ENCODE measurements at regions not wholly inside any gene's neighbourhood (a gene's known extent, or its start where the extent isn't known, plus 50 kb on each side); places are given as distances from the start of the nearest gene placed in this dataset.

DNA sequence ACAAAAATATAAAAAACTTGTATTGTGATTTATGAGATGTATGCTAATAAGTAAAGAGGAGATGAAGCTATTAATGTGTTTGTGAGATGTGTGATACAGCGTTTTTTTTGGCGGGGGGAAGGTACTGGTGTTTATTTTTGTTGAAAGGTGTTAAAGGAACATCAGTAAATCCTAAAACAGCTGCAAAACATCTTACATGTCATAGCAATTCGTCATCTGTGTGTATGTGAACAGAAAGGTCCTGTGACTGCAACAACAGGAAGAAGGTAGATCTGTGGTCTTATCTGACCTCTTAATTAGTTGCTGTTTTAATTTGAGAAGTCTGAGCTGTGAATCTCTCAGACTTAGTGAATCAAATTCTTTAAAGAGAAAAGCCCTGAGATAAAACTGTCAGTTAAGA lies 1041.1 kb downstream of the JRKL start:
- TF ChIP-seq POLR2A (IDR thresholded peaks at IDR 0.05; ENCODE audit: low read depth, low read length): no peak
- FAIRE-seq: no peak
- no peak for DNase-seq (ENCODE audit: insufficient read length, low spot score)

DNA sequence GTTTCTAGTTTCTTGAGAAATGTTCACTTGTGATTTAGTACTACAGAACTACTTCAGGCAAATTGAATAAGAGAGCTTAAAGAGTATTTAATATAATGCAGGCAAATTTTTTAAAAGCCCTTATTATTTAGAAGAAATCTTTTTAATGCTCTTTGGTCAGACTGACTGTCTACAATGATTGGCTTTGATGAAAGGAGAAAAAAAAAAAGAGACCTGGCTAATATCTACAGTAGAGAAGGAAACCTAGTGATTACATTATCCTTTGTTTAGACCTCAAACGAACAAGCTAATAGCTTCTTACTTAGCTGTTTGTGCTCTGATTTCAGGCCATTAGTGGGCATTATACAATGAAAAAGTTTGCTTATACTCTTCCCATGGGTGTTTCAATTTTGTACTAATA lies 1043.1 kb downstream of the JRKL start:
- no peak for FAIRE-seq
- no peak for TF ChIP-seq POLR2A (IDR thresholded peaks at IDR 0.05; ENCODE audit: low read depth, low read length)

DNA sequence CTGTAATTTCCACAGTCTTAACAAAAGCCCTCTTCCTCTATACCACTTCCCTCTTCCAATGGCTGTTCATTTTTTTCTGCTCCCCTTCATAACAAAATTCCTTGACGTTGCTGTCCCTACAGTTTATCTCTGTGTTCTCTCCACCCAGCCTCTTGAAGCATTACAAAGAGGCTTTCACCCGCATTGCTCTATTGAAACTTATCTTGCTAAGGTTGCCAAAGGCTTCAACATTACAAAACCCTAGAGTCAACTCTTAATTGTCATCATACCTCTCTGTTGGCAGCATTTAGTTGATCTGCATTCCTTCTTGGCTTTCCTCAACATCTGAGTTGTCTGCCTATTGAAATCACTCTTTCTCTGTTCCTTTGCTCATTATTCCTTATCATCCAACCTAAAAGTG lies 1055.7 kb downstream of the JRKL start:
- TF ChIP-seq POLR2A (IDR thresholded peaks at IDR 0.05; ENCODE audit: low read depth, low read length): no peak
- DNase-seq (ENCODE audit: insufficient read length, low spot score) (no peak), FAIRE-seq (no peak)

More for the DNA sequence above, 1043.1 kb downstream of the JRKL start:
- no peak for DNase-seq (ENCODE audit: insufficient read length, low spot score)

DNA sequence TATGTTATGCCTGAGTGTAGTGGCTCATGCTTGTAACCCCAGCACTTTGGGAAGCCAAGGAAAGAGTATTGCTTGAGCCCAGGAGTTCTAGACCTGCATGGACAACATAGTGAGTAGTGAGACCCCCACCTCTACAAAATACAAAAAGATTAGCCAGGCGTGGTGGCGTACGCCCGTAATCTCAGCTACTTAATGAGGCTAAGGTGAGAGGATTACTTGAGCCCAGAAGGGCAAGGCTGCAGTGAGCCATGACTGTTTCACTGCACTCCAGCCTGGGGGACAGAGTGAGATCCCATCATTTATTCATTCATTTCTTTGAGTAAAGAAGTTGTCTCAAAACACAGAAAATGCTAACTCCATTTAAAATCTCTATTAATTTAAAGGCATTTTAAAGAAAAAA lies 1061.6 kb downstream of the JRKL start:
- FAIRE-seq (no peak), DNase-seq (ENCODE audit: insufficient read length, low spot score) (no peak)
- TF ChIP-seq POLR2A (IDR thresholded peaks at IDR 0.05; ENCODE audit: low read depth, low read length): no peak

DNA sequence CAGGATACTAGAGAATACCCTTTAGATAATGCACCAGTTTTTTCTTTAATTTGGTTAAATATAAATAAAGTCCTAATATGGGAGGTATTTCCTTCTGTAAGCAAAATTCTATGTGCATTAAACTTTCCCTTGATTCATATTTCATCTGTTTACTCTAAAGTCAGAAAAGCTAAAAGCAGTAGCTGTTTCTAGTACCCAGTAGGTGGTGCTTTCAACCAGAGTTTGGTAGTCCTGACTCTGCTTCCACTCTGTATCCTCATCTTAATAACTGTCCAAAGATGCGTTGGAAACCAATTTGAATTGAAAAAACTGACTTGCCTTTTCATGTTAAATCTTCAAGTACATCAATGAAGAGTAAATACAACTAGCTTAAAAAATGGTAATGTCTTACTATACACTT lies 1065.2 kb downstream of the JRKL start:
- DNase-seq (ENCODE audit: insufficient read length, low spot score): no peak
- no peak for FAIRE-seq
- TF ChIP-seq POLR2A (IDR thresholded peaks at IDR 0.05; ENCODE audit: low read depth, low read length): no peak

DNA sequence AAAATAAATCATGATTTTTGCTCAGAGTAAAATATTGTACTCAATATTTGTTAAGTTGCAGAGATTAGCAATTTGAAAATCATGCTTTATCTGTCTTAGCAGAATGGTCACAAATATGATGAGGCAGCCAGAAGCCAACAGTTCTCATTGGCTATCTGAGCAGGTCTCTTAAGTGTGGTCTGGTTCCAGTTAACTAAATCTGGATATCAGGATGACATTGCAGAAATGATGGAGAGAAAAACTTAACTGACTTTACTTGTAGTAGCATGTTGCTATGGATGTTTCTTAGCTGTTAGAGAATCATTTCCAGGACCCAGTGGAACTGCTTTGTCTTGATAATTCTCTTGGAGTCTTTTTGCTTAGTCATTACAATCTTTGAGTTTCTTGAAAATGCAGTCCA lies 1070.3 kb downstream of the JRKL start:
- DNase-seq (ENCODE audit: insufficient read length, low spot score): no peak
- FAIRE-seq: no peak
- TF ChIP-seq POLR2A (IDR thresholded peaks at IDR 0.05; ENCODE audit: low read depth, low read length): no peak

DNA sequence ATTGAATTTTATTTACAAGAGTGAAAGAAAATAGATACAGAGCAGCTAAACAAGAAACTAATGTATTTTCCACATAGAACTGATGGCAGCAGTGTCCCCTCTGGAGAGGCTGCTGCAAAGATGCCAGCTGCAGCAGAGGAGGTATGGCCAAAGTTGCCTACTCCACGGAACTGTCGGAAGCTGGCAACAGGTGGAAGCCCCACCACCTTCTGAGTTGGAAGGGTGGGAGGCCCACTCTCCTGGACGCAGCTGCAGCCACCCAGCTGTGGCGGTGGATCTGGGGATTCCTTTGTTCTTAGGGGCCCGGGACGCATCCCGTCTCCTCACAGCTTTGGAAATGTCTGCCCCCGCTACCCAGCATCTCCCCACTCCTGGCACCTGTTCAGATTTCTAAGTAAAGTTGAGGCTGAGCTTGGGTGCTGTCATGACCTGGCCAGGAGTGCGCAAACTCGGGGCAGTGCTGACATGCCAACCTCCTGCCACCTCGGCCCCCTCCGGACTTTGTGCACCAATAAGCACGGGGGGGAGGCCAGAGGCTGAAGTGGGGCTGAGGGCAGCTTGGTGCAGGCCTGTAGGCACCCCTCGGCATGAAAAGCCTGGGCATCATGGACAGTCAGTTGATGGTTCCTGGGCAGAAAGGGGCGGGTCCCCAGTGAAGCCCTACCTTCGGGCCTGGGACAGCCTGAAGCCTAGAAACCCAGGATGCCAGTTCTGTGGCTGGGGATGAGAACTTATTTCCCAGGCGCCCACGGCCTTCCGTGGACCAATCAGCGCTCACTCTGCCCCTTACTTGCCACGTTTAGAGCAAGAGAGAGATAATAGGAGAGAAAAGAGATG lies 1071.4 kb downstream of the JRKL start:
- no peak for FAIRE-seq
- no peak for TF ChIP-seq POLR2A (IDR thresholded peaks at IDR 0.05; ENCODE audit: low read depth, low read length)
- no peak for DNase-seq (ENCODE audit: insufficient read length, low spot score)

DNA sequence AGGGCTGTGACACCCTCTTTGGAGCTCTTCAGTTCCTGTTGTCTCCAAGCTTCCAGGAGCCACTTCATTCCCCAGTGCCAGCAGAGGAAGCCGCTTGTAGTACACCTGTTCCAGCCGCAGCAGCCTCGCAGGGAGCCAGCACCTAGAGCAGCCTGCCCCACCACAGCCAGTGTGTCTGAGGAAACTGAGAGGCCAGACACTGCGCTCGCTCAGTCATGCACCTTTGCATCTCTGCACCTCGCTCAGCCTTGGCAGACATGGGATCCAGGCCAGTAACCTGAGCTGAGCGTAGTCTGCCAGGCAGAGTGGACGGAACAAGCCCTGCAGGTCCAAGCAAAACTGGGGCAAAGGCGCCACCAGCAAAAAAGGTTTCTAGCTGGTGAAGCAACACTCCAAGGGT lies 1072.1 kb downstream of the JRKL start:
- no peak for FAIRE-seq
- no peak for TF ChIP-seq POLR2A (IDR thresholded peaks at IDR 0.05; ENCODE audit: low read depth, low read length)

DNA sequence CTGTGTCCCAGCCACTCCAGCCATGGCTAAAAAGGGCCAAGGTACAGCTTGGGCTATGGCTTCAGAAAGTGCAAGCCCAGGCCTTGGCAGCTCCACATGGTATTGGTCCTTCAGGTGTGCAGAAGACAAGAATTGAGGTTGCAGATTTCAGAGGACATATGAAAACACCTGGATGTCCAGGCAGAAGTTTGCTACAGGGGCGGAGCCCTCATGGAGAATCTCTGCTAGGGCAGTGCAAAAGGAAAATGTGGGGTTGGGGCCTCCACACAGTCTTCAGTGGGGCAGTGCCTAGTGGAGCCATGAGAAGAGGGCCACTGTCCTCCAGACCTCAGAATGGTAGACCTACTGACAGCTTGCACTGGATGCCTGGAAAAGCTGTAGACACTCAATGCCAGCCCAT lies 1074.1 kb downstream of the JRKL start:
- no peak for TF ChIP-seq POLR2A (IDR thresholded peaks at IDR 0.05; ENCODE audit: low read depth, low read length)
- no peak for DNase-seq (ENCODE audit: insufficient read length, low spot score)
- FAIRE-seq: no peak

More for the DNA sequence above, 1072.1 kb downstream of the JRKL start:
- DNase-seq (ENCODE audit: insufficient read length, low spot score): no peak

DNA sequence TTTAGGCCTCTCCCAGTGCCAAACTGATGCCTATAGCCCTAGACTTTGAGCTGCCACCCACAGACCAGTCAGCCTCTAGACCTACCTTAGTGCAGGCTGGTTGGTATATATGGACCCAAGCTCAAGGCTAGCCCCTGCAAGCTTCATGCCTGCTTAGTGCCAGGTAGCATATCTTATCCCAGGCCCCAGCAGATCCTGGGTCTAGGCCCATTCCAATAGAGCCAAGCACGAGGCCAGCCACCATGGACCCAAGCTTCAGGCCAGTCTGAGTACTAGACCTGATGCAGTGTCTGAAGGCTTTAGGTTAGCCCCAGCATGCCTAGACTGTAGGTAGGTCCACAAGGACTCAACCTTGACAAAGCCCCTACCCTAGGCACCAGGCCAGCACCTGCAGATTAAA lies 1081.7 kb downstream of the JRKL start:
- TF ChIP-seq POLR2A (IDR thresholded peaks at IDR 0.05; ENCODE audit: low read depth, low read length): no peak
- FAIRE-seq: no peak
- DNase-seq (ENCODE audit: insufficient read length, low spot score): no peak

DNA sequence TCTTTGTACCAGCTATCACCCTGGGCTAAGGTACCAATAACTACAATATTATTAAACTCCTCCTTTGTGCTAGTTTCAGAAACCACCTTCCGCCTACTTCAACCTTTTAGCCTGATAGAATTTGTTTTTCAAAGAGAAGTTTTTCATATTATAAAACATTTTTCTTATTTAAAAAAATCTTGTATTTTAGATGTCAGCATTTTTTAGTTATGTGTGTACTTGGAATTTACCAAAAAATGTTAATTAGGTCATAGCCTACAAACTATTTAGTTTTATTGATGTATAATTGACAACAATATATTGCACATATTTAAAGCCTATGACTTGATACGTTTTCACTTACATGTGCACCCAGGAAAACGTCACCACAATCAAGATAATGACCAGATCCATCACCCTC lies 1097.6 kb downstream of the JRKL start:
- TF ChIP-seq POLR2A (IDR thresholded peaks at IDR 0.05; ENCODE audit: low read depth, low read length): no peak
- DNase-seq (ENCODE audit: insufficient read length, low spot score) (no peak), FAIRE-seq (no peak)

DNA sequence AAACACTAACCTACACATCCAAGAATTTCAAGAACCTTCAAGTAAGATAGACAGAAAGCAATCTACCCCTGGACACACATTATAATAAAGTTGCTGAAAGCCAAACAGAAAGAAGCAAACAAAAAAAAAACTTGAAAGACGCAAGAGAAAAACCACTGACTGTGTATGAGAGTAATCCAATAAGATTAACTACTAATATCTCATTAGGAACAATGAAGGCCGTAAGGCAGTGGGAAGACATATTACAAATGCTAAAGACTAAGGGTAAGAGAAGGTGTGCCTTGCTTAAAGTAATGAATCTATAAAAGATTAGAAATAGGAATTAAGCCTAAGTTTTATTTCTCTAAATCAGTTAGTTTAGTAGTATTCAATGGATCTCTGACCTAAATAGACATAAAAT lies 1109.1 kb downstream of the JRKL start:
- TF ChIP-seq POLR2A (IDR thresholded peaks at IDR 0.05; ENCODE audit: low read depth, low read length): no peak
- DNase-seq (ENCODE audit: insufficient read length, low spot score): no peak
- FAIRE-seq: no peak

DNA sequence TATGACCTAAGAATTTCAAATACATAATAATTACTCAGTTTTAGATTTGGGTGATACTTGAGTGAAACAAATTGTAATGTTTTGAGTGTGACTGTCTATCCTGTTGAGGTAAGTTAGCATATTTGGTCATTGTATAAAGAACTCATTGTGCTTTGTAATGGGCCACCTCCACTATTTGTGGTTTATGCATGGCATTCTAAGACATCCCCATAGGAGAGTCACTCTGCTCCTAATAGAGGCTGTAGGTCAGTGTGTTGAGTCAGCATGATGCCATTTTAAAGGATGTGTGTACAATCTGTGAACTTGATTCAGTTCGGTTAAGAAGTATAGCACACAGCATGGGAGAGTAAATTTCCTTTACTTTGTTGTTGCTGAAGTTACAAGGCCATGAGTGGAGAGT lies 1112.4 kb downstream of the JRKL start:
- FAIRE-seq: no peak
- TF ChIP-seq POLR2A (IDR thresholded peaks at IDR 0.05; ENCODE audit: low read depth, low read length): no peak
- DNase-seq (ENCODE audit: insufficient read length, low spot score): no peak

DNA sequence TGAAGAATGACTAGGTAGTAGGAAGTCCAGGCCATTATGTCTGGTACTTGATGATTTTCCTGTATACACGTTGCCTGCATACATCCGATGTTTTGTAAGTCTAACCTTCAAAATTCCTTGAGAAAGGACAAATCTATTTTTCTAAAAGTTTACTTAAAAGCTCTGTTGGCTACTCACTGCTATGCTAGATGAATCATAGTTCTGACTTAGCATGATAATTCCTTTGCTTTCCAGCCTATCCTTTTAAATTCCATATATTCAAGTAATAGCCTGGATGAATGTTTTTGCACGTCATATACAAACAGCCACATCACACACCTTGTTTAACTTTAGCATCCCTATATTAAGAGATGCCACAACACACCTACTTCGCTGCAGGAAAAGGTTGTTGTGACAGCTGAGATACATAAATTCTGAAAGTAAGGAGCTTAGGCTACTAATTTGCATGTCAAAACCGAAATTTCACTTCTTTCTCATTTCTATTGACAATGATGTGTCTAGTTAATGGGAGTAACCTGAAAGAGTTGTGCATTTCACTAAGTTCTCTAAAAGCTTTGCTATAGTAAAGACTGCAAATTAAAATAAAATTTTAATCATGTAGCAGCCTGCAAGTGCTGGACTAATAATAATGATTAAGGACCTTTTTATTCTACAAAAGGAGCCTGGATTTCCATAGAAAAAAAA lies 1116.4 kb downstream of the JRKL start:
- FAIRE-seq: no peak
- no peak for DNase-seq (ENCODE audit: insufficient read length, low spot score)
- no peak for TF ChIP-seq POLR2A (IDR thresholded peaks at IDR 0.05; ENCODE audit: low read depth, low read length)

DNA sequence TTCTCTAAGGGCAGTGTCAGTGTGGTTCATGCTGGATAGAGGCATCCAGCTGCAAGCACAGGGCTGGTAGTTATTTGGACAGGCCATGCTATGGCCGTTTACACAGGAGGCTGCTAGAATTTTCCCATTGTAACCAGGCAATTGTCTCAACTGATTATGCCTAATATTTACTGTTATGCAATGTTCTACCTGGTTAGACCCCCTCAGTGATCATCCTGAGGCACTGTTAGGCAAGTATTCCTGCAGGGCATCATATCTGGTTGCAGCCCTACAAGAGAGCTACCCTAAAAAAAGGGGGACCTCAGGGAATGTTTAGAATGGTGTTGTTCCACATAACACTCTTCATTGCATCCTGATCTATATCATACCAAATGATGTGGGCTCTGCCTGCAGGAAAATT lies 1124.6 kb downstream of the JRKL start:
- FAIRE-seq (no peak), DNase-seq (ENCODE audit: insufficient read length, low spot score) (no peak)
- no peak for TF ChIP-seq POLR2A (IDR thresholded peaks at IDR 0.05; ENCODE audit: low read depth, low read length)
